Esophagus squamous epithelium (tissue), 4 donors: ENCODE measurements at regions not wholly inside any gene's neighbourhood (a gene's known extent, or its start where the extent isn't known, plus 50 kb on each side); places are given as distances from the start of the nearest gene placed in this dataset.

Experiments used
- CTCF ChIP-seq, 6 experiments: fragments of 450-650 bp in 4 of 6; fragments of 200-600 bp in 2 of 6; sonication (generic) in 2 of 6; IDR thresholded peaks; one replicate each; pipeline ENCODE4 v1.5.1; 2016 to 2019; ENCODE audit warnings: antibody characterized with exemption in 6 of 6, mild to moderate bottlenecking in 4 of 6, moderate library complexity in 4 of 6
- POLR2A ChIP-seq, 4 donors: fragments of 450-650 bp; IDR thresholded peaks; one replicate each; pipeline ENCODE4 v1.6.1; 2017; ENCODE audit warnings: antibody characterized with exemption in 4 of 4, mild to moderate bottlenecking in 4 of 4, moderate library complexity in 3 of 4

GRCh38 chr18:73991570-73991969, 156.1 kb downstream of the FBXO15 start:
- TF ChIP-seq CTCF (IDR thresholded peaks at IDR 0.05) (no peak), POLR2A (IDR thresholded peaks at IDR 0.05) (no peak)
